T-helper 17 cell (primary cell): ENCODE measurements at regions not wholly inside any gene's neighbourhood (a gene's known extent, or its start where the extent isn't known, plus 50 kb on each side); places are given as distances from the start of the nearest gene placed in this dataset.

Experiments used
- ATAC-seq: fragments of 150-1000 bp; cut with Tn5 transposase; 2 replicates; pipeline ENCODE4 v1.10.0; 2021; ENCODE audit warnings: mild to moderate bottlenecking, moderate library complexity
- DNase-seq, 3 donors: peaks; one replicate each; pipeline versions ENCODE4 v3.0.0 to v3.0.0-alpha.2; 2020 to 2021
- H3K9me3 ChIP-seq: one replicate; pipeline ENCODE4 v1.7.0; 2013; ENCODE audit warnings: low read length, mild to moderate bottlenecking; ENCODE audit not compliant: control insufficient read depth, poor library complexity, severe bottlenecking
- H3K27ac Mint-ChIP-seq: one replicate; pipeline ENCODE4 v1.8.0; 2022; ENCODE audit warnings: mild to moderate bottlenecking, moderate library complexity, mixed read lengths
- H3K27me3 Mint-ChIP-seq: one replicate; pipeline ENCODE4 v1.8.0; 2022; ENCODE audit warnings: mixed read lengths
- H3K36me3 Mint-ChIP-seq: one replicate; pipeline ENCODE4 v1.8.0; 2022; ENCODE audit warnings: low read depth, mixed read lengths
- H3K4me1 Mint-ChIP-seq: one replicate; pipeline ENCODE4 v1.8.0; 2022; ENCODE audit warnings: mild to moderate bottlenecking, mixed read lengths
- H3K4me3 Mint-ChIP-seq: one replicate; pipeline ENCODE4 v1.8.0; 2022; ENCODE audit warnings: mild to moderate bottlenecking, moderate library complexity, mixed read lengths

- H3K27ac Mint-ChIP-seq, result no peak overlapping the region
Measured at GRCh38 chr1:163406772-163407171, 85.0 kb downstream of the NUF2 start.

GRCh38 chr1:163408262-163408661, 86.5 kb downstream of the NUF2 start:
- peaks cover 7% of the 10 kb centered on the region for H3K4me1 Mint-ChIP-seq
- no peak for ATAC-seq
- peaks cover 3% of the 10 kb centered on the region for H3K36me3 Mint-ChIP-seq
- peaks cover 40% of the 10 kb centered on the region for H3K27me3 Mint-ChIP-seq
- H3K4me3 Mint-ChIP-seq, result no peak overlapping the region
- no peak overlapping the region for H3K27ac Mint-ChIP-seq
- no peaks in the 10 kb centered on the region for H3K9me3 ChIP-seq
- no peak for DNase-seq

More at GRCh38 chr1:163406772-163407171, 85.0 kb downstream of the NUF2 start:
- DNase-seq, result no peak
- Mint-ChIP-seq H3K27me3 (peaks cover 44% of the 10 kb centered on the region), H3K4me3 (no peak overlapping the region), H3K36me3 (peaks cover 3% of the 10 kb centered on the region), H3K4me1 (peaks cover 7% of the 10 kb centered on the region)
- no peak for ATAC-seq
- no peaks in the 10 kb centered on the region for H3K9me3 ChIP-seq

DNA sequence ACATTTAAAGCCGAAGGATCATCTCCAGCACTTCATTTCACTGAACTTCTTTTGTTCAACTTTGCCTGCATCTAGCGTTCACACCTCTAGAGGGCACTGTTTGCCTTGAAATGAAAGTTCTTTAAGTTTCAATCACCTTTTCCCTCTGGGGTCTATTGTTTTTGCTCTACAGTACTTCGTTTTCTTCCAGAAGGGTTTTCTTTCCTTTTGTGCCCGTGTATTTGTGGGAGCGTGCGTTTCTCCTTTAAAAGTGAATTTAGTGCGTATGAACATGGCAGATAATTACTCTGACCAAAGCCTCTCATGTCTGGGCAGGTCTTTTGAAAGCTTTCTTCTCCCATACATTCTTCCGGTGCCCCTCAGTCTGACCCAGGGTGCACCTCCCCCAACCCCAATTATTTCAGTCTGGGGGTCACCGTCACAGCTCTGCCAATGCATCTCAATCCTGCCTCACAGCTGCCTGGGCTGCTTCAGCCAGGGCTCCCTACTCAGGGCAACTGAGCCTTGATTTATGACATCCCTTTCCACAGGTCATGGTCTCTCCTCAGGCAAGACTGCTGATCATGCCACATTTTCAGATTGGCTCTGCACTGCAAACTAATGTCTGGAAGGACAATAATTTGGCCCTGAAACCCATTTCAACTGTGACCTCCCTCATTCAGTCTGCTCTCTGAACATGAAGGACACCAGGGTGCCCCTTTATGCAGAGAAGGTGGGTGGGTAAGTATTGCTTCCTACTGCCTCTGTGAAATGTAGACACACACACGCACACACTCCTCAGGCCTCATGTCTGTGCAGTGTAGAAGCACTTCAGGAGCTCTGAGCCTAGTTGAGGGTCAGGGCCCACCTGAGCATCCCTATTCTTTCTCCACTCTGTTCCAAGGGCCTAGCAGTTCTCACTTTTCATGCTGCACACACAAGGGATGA, 88.6 kb downstream of the NUF2 start:
- H3K36me3 Mint-ChIP-seq, result peaks cover 5% of the 10 kb centered on the region
- DNase-seq (no peak), ATAC-seq (no peak)
- H3K4me3 Mint-ChIP-seq, result no peak overlapping the region
- H3K4me1 Mint-ChIP-seq, result peaks cover 7% of the 10 kb centered on the region
- H3K9me3 ChIP-seq, result no peaks in the 10 kb centered on the region
- H3K27me3 Mint-ChIP-seq, result peaks cover 44% of the 10 kb centered on the region
- no peak overlapping the region for H3K27ac Mint-ChIP-seq

DNA sequence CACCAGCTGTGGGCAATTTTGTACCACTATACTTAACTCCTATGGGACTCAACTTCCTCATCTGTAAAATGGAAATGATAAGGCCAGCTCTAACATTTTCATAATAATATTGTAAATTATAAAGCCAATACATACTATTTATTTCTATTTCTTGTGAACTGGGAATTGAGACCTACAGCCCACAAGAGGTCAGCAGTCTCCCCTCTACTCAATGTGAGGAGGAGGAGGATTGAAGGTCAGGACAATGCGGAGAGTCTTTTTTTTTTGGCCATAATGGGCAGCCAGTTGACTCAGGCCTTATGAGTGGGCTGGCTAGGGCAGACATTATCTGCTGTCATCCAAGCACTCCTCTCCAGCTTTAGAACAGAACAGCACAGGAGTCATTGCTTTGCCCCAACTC, 90.5 kb downstream of the NUF2 start:
- DNase-seq (no peak), ATAC-seq (no peak)
- peaks cover 7% of the 10 kb centered on the region for H3K4me1 Mint-ChIP-seq
- H3K27ac Mint-ChIP-seq, result no peak overlapping the region
- no peaks in the 10 kb centered on the region for H3K9me3 ChIP-seq
- peaks cover 57% of the 10 kb centered on the region for H3K27me3 Mint-ChIP-seq
- H3K36me3 Mint-ChIP-seq, result peaks cover 5% of the 10 kb centered on the region
- no peak overlapping the region for H3K4me3 Mint-ChIP-seq

DNA sequence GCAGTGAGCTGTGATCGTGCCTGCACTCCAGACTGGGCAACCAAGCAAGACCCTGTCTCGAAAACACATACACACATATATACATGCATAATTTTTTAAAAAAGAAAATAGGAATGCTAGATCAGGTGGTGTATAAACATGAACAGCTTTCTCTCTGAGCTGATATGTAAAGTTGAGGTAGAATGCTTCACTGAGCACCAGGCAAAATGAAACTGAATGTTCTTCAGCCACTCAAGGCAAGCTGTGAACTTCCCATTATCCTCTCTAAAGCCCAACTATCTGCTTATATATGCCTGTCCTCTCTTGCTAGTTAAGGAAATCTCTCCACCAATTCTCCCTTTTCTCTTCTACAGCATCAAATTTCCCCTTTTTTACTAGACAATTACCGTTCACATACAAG, 93.0 kb downstream of the NUF2 start:
- ATAC-seq (no peak), DNase-seq (no peak)
- Mint-ChIP-seq H3K4me1 (peaks cover 7% of the 10 kb centered on the region), H3K27me3 (peaks cover 47% of the 10 kb centered on the region), H3K4me3 (no peak overlapping the region), H3K27ac (no peak overlapping the region), H3K36me3 (peaks cover 2% of the 10 kb centered on the region)
- H3K9me3 ChIP-seq, result no peaks in the 10 kb centered on the region

- Mint-ChIP-seq H3K4me3 (no peak overlapping the region), H3K36me3 (no peaks in the 10 kb centered on the region)
- no peak for ATAC-seq
Measured at GRCh38 chr1:163421701-163422100, 99.9 kb downstream of the NUF2 start.

DNA sequence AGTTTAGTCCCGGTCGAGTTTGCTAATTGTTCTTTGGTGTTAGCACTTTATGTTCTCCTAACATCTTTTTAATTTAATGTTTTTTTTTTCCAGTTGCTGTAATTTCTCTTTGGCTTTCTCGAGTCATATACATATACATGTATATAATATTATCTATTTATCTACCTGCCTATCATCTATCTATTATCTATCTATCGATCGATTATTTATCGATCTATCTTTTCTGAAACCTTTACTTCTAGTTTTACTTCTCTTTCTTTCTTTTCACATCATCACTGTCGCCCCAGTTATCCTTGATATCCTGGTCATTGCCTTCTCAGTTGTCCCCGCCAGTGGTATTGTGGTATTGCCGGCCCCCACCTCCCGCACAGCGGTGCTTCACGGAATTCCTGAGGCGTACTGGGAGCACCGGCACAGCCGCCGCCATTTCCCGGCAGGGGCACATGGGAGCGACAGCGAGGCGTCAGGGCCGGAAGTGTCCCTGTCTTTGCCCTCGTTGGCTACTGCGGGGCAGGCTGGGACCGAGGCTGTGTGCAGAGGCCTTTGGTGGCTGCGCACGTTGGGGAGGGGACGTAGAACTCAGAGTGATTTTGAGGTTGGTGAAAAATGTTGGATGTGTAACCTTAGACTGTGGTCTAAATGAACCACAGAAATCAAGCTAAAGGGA, 101.1 kb downstream of the NUF2 start:
- H3K27me3 Mint-ChIP-seq, result peaks cover 31% of the 10 kb centered on the region
- H3K36me3 Mint-ChIP-seq, result no peaks in the 10 kb centered on the region
- ATAC-seq (no peak), DNase-seq (no peak)
- no peak overlapping the region for H3K4me3 Mint-ChIP-seq
- H3K4me1 Mint-ChIP-seq, result no peaks in the 10 kb centered on the region
- H3K9me3 ChIP-seq, result no peaks in the 10 kb centered on the region
- no peak overlapping the region for H3K27ac Mint-ChIP-seq

More at GRCh38 chr1:163421701-163422100, 99.9 kb downstream of the NUF2 start:
- peaks cover 27% of the 10 kb centered on the region for H3K27me3 Mint-ChIP-seq
- no peak overlapping the region for H3K27ac Mint-ChIP-seq
- H3K4me1 Mint-ChIP-seq, result no peaks in the 10 kb centered on the region
- DNase-seq, result no peak
- no peaks in the 10 kb centered on the region for H3K9me3 ChIP-seq

GRCh38 chr1:163426505-163427251, 104.9 kb downstream of the NUF2 start:
- ATAC-seq (no peak), DNase-seq (no peak)
- Mint-ChIP-seq H3K36me3 (no peaks in the 10 kb centered on the region), H3K27ac (no peak overlapping the region), H3K4me3 (no peak overlapping the region), H3K4me1 (no peaks in the 10 kb centered on the region), H3K27me3 (peaks cover 16% of the 10 kb centered on the region)
- no peaks in the 10 kb centered on the region for H3K9me3 ChIP-seq

- Mint-ChIP-seq H3K27ac (no peak overlapping the region), H3K27me3 (peaks cover 16% of the 10 kb centered on the region), H3K4me1 (no peaks in the 10 kb centered on the region), H3K36me3 (no peaks in the 10 kb centered on the region), H3K4me3 (no peak overlapping the region)
- DNase-seq (no peak), ATAC-seq (no peak)
- H3K9me3 ChIP-seq, result no peaks in the 10 kb centered on the region
Measured at GRCh38 chr1:163427279-163427678, 105.5 kb downstream of the NUF2 start.

DNA sequence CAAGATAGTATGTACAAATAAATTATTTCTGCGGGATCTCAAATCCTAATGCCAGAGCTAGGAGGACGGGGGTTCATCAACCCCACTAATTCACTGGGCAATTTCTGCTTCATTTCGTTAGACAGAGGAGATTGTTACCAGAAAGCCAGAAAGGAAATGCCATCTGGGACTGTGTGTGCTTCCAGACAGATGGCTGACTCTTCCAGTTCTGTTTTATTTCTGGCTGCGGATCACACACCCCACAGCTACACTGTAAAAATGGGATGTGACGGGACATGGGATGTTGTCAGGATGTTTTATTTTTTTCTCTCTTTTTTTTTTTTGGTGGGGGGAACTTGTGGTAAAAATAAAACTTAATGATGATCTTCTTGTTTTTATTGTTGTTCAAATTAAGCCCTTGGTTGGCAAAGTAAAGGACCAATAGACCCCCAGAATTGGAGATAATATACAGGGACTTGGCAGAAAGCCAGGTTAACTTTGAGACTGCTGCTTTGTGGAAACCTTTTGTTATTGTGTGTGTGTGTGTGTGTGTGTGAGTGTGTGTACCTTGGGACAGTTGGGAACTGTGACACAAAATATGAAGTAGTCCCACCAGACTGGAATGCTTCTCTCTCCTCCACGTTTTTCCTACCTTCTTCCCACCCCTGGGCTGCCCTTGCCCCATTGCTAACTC, 114.5 kb downstream of the NUF2 start:
- Mint-ChIP-seq H3K36me3 (no peaks in the 10 kb centered on the region), H3K27ac (no peak overlapping the region), H3K4me3 (no peak overlapping the region), H3K27me3 (peaks cover 32% of the 10 kb centered on the region), H3K4me1 (no peaks in the 10 kb centered on the region)
- DNase-seq (no peak), ATAC-seq (no peak)
- H3K9me3 ChIP-seq, result peaks cover 3% of the 10 kb centered on the region

DNA sequence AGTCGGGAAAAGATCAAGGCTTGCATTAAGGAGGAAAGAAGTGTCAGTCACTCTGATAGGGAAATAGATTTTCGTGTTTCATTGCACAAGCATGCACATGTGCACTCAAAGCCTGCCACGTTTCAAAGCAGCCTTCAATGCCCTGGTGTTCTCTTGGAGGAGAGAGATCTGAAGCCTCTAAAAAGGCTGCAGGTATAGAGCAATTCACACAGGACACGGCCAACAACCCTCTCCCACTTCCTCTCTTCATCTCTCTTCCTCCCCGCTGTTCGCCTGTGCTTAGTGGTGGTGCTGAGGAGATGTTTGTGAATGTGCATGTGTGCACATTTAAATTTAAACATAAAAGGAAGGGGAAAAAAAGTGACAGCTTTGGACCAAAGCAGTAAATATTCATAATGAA, 117.7 kb downstream of the NUF2 start:
- Mint-ChIP-seq H3K4me1 (no peaks in the 10 kb centered on the region), H3K4me3 (no peak overlapping the region), H3K27me3 (peaks cover 35% of the 10 kb centered on the region), H3K36me3 (no peaks in the 10 kb centered on the region), H3K27ac (no peak overlapping the region)
- ATAC-seq, result no peak
- no peak for DNase-seq
- H3K9me3 ChIP-seq, result peaks cover 3% of the 10 kb centered on the region

GRCh38 chr1:163440090-163440489, 118.3 kb downstream of the NUF2 start:
- no peaks in the 10 kb centered on the region for H3K36me3 Mint-ChIP-seq
- peaks cover 40% of the 10 kb centered on the region for H3K27me3 Mint-ChIP-seq
- H3K4me1 Mint-ChIP-seq, result no peaks in the 10 kb centered on the region
- no peak overlapping the region for H3K4me3 Mint-ChIP-seq
- no peak for ATAC-seq
- no peak for DNase-seq
- H3K27ac Mint-ChIP-seq, result no peak overlapping the region
- H3K9me3 ChIP-seq, result peaks cover 3% of the 10 kb centered on the region
